NCI-H748 (cell line): ENCODE measurements at regions not wholly inside any gene's neighbourhood (a gene's known extent, or its start where the extent isn't known, plus 50 kb on each side); places are given as distances from the start of the nearest gene placed in this dataset.
"Not testable (repeated sequence)": the region's sequence is repeated elsewhere in the genome, so short reads cannot be mapped to it uniquely, and the experiment has no call there.

Experiments
- DNase-seq: peaks from one replicate; lab custom pipeline; 2025; ENCODE audit not compliant: unreplicated experiment; lab: John Stamatoyannopoulos, UW

DNA sequence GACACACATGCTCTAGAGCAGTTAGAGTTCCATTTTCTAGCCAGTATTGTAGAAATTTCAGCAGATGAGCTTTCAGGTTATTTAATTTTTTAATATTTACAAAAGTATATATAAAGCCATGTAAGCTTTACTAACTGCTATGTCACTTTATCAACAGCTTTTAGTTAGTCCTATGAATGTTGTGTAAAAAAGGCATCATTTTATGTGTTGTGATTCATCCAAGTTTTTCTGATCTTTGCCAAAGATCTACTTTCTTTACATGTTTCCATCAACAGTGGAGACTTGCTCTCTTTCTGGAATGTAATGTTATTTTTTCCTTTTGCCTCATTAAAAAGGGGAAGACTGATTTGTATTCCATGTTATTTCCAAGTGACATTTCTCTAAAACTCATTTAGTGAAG lies 125.2 kb upstream of the TFPI start:
- no peak for DNase-seq

DNA sequence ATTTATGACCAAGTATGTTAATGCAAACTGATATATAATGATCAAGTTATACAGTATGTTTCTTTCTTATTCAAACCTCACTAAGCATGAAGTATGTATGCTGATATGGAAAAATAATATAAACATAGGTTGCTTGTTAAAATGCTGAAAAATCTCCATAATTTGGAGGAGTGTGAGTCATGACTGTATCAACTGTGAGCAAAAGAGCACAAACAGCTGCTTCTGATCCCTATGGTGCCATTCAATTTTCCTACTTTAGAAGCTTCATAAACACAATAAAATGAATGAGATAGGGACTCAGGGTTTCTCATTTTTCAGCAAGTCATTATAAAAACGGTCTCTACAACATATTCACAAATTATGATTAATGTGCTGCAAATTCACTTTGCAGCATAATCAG lies 129.9 kb upstream of the TFPI start:
- DNase-seq, result no peak

DNA sequence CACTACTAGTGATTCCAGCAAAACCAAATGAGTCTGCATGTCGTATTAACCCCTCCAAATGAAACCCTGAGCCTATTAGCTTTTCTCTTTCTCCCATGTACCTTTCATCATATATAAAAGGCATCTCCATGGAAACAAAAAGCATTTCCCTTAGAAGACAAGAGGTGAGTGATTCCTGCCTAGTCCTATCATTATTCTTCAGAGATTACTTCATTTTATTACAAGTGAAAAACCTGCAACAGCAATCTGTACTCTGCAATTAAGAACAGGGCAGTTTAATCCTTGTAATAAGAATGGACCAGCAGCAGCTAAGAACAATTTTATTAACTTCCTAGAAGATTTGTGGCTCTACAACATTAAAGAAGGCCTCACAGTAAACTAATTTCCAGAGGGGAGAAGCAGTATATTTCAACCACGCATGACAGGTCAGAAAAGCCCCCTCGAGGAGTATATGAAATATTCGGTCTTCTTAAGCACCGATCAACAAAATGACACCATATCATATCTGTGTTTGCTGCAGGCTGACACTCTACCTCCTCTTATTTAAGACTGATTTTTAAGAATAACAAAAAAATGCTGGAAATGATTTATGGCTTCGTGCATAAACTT lies 132.3 kb upstream of the TFPI start:
- DNase-seq, result peak; percentile 77

DNA sequence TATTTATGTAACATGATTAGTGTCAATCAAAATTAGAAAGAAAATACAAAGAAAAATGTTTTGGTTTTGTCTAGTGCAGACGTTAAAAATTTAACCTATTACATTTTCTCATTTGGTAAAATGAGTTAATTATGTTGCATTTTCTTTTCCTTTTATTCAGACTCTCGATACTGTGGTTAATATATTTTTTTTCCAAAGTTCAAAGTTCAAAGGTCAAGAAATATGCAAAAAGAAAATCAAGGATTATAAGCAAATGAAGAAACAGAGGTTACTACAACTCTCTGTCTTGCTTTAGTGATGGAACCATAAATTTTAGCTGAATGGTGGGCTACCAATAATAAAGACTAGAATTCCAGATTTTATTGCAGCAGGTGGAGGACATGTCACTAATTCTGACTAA lies 133.3 kb upstream of the TFPI start:
- no peak for DNase-seq

DNA sequence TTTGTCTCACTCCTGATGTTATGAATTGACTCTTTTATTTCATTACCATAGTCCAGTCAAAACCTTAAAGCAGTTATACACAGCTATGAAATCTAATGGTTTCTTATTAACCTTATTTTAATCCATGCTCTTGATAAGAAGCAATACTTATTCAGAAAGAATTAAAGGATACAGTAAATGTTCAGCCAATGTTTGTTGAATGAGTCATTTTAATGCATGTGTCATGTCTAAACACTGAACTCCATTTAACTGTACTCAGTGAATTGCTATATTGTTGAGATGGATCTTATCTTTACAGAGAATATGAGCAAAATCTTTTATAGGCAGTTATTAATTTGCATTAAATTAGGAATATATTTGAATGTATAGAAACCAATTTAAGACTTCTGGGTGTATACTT lies 135.1 kb upstream of the TFPI start:
- peak; percentile 31 for DNase-seq

DNA sequence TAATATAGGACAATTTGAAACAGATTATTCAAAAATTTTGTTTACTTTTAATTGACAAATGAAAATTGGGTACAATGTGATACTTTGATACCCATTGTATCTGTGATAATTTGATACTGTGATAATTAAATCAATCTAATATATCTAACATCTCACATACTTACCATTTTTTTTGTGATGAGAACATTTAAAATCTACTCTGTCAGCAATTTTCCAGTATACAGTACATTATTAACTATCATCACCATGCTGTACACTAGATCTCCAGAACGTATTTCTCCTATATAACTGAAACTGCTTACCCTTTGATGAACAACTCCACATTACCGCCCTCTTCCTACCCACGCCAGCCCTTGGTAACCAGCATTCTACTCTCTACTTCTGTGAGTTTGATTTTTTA lies 139.7 kb upstream of the TFPI start:
- DNase-seq, result no peak

DNA sequence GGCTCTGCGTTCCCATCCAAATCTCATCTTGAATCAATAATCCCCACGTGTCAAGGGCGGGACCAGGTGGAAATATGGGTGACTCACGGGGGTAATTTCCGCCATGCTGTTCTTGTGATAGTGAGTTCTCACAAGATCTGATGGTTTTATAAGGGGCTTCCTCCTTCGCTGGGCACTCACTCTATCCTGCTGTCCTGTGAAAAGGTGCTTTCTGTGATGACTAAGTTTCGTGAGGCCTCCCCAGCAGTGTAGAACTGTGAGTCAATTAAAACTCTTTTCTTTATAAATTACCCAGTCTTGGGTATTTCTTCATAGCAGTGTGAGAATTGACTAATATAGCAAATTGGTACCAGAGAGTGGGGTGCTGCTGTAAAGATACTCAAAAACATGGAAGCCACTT lies 142.4 kb upstream of the TFPI start:
- not testable (repeated sequence) for DNase-seq

DNA sequence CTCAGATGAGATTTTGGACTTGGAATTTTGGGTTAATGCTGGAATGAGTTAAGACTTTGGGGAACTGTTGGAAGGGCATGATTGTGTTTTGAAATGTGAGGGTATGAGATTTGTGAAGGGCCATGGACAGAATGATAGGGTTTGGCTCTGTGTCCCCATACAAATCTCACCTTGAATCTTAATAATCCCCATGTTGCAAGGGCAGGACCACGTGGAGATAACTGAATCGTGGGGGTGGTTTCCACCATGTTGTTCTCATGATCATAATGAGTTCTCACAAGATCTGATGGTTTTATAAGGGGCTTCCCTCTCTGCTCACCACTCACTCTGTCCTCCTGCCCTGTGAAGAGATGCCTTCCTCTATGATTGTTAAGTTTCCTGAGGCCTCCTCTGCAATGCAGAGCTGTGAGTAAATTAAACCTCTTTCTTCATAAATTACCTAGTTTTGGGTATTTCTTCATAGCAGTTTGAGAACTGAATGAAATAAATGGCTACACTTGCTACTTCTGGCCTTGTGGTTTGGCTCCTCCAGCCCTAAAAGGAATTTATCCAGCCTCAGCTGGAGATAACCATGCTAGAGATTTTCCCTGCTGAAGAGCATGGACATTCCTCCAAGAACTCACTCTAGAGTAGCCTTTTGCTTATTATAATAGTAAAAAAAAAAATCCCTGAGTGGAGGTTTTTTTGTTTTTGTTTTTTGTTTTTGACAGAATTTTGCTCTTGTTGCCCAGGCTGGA lies 144.3 kb upstream of the TFPI start:
- no peak for DNase-seq

DNA sequence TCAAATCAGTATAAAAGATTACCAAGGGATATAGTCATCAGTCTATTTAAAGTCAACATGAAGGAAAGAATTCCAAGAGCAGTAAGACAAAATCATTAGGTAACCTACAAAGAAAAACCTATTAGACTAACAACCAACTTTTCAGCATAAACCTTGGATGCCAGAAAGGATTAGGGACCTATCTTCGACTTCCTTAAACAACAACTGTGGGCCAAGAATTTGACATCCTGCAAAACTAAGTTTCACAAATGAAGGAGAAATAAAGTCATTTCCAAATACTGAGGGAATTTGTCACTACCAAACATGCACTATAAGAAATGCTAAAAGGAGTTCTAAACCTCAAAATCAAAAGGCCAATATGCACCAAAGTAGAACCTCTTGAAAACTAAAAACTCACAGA lies 147.9 kb upstream of the TFPI start:
- DNase-seq, result no peak

DNA sequence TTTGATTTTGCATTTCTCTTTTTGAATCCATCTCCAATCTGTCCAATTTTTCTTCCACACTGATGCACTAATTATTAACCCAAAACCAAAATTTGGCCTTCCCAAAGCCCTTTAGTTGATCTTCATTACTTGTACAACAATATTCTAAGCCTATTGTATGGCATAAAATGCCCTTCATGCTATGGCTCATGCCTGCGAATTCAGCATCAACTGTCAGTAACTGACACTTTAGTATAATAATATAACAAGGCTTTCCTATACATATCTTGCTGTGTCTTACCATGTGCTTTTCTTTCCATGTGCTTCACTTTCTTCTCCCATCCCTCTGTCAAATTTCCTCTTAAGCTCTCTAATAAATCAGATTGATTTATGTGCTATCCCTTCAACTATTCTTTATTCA lies 154.0 kb upstream of the TFPI start:
- DNase-seq, result no peak

DNA sequence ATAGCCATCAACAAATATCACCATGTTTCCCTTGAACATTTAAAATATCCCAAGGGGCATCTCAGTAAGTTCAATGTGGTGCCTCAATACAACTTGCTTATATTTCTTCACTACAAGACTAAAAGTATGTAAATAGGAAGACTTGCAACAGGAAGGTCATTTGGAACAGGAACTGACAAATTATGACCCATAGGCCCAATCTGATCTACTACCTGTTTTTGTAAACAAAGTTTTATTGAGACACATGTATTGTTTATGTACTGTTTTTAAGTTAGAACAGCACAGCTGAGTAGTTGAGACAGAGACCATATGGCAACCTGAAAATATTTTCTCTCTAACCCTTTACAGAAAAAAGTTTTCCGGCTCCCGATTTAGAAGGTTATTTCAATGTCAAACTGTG lies 154.8 kb upstream of the TFPI start:
- DNase-seq, result no peak

DNA sequence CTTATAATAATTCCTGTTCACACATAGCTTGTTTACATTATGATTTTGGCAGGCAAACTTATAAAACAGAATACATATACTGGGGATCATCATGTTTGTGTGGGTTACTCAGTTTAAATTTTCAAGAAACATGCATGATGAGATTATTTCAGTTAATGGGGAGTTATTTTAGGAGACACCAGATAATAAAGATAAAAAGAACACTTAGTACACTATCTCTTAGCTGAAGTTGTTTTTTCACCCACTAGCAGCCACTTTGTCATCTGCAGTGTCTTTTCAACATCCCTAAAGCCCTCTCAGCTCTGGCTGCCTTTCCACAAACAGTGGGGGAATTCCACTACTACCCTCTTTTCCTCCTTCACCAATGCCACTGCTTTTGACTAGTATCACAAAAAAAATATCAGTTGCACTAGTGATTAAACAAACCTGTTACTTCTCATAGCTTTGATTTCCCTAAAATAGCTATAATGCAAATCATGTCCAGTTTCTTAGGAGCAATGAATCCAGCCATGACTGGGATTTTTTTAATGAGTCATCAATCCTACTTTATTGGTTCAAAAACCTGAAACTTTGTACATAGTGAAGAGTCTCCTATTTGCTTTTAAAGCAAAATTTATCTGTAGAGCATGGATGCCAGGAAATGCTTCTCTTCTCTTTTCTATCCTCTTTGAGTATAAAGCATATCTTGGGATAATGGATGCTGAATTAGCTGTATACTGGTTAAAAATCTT lies 156.7 kb upstream of the TFPI start:
- no peak for DNase-seq

DNA sequence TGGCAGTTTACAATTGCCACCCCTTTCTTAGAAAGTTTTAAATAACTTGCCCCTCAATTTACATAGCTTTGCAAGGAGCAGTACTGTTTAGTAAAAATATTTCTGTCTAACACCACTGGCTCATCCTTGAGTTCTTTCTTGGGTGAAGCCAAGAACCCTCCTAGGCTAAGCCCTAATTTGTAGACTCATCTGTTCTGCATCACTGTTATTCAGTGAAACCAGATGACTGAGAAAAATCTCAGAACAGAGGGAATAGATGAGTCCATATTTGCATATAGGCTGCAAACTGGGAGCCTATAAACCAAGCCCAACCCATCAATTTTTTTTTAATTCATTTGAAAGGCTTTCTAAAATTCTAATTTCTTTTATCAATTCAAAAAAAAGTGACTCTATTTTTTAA lies 161.4 kb upstream of the TFPI start:
- no peak for DNase-seq

DNA sequence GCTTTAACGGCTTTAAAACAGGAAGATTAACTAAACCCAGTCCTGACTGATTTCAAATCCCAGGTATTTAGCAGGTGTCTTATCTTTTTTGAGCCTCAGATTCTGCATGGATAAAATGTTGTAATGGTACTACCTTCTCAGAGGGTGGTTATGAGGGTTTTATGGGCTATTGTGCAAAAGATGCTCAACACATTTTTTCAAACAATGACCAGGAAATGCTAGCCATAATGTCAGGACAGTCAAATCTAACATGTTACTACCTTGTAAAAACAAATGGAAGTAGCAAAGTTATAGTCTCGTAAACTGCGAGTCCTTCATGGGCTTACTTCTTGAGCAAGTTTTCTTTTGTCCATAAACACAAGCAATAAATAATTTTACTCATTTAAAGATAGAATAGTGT lies 162.1 kb upstream of the TFPI start:
- peak; percentile 25 for DNase-seq

DNA sequence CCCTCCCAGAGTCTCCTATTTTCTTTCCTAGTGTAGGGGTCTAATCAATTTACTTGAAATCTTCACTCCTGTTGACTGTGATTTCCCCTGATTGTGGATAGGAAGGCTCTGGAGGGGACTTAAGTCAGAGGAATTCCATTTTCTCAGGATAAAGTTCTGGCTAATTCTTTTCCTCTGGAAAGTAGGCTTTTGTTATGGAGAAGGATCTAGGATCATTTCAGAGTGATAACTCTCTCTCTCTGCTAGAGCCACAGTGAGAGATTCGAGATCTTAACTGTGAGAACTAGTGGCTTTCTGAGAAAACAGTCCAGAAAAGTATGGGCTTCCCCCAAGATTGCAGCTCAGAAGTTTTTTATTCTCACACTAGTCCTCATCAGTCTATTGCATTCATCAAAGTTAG lies 163.9 kb upstream of the TFPI start:
- no peak for DNase-seq

DNA sequence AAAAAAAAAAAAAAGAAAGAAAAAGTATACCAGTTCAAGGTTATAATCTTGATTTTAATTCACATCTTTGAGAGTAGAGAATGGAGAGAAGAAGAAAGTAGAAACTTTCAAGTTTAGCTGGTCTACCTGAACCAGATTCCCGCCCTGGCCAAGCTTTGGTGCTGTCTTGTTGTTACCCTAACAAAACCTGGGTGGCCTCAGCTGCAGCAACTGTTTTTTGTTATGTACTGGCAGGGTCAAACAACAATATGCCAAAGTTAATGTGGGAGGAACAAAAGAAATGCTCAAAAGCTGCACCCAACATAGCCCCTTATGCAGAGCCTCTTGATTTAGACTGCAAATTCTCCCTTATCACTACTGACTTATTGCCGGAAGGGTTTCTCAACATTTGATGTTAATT lies 165.3 kb upstream of the TFPI start:
- DNase-seq, result no peak

DNA sequence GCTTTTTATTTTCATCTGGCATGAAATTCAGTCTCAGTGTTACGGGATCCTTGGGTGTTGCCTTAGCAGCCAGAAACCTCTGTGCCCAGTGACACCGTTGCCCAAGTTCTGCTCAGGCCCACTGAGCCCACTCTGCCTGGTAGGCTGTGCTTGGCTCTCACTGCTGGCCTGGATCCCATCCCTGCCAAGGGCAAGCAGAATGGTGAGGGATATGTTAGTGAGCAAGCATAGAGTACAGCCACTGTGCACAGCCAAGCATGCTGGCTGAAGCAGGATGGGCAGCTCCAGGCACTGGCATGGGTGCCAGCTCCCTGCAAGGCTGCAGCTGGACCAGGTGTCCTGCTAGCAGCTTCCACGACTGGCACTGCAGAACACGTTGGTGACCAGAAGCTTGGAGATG lies 194.7 kb upstream of the TFPI start:
- no peak for DNase-seq

DNA sequence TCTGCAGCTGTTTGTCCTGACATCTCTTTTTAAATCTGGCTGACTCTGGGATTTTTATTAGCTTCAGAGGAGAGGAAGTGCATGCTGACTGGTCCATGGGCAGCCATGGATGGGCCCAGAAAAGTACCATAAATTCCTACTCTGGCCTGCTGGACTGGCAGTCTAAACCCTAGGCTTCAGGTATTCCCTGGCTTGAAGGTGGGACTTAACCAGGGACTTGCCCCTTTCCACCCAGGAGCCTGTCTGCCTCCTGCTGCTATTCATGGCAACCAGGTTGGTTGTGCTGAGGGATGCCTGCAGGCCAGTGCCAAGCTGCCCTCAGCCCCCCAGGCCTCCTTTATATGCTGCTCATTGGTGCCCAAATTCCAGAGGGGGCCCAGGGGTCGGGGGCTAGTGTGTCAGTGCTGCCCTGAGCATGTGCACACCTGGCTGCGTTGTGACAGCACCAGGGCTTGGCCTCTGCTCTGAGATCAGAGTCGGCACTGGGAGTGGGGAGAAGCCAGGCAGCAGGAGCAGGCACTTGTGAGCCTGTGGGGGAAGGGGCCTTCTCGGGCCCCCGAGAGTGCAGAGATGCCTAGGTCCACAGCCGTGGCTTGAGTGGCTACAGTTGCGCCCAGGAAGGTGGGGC lies 195.7 kb upstream of the TFPI start:
- DNase-seq, result no peak

DNA sequence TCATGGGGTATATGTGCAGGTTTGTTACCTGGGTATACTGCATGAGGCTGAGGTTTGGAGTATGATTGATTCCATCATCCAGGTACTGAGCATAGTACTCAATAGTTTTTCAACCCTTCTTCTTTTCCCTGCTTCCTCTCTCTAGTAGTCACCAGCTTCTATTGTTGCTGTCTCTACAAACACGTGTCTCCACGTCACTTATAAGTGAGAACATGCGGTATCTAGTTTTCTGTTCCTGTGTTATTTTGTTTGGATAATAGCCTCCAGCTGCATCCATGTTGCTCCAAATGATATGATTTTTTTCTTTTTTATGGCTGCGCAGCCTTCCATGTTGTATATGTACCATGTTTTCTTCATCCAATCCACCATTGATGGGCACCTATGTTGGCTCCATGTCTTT lies 214.8 kb upstream of the TFPI start:
- DNase-seq, result no peak

DNA sequence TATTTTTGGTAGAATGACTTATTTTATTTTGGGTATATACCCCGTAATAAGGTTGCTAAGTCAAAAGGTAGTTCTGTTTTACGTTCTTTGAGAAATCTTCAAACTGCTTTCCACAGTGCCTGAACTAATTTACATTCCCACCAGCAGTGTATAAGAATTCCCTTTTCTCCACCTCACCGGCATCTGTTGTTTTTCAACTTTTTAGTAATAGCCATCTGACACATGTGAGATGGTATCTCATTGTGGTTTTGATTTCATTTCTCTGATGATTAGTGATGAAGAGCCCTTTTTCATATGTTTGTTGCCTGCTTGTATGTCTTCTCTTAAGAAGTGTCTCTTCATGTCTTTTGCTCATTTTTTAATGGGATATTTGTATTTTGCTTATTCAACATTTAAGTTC lies 215.2 kb upstream of the TFPI start:
- no peak for DNase-seq

DNA sequence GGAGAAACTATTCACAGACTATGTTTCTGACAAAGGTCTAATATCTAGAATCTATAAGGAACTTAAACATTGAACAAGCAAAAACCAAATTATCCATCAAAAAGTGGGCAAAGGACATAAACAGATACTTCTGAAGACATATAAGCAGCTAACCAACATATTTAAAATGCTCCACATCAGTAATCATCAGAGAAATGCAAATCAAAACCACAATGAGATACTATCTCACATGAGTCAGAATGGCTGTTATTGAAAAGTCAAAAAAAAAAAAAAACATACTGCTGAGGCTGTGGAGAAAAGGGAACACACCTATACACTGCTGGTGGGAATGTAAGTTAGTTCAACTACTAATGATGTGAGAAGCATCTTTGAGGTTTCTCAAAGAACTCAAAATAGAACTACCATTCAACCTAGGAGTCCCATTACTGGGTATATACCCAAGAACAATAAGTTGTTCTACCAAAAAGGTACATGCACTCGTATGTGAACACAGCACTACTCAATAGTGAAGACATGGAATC lies 220.4 kb upstream of the TFPI start:
- DNase-seq, result no peak

DNA sequence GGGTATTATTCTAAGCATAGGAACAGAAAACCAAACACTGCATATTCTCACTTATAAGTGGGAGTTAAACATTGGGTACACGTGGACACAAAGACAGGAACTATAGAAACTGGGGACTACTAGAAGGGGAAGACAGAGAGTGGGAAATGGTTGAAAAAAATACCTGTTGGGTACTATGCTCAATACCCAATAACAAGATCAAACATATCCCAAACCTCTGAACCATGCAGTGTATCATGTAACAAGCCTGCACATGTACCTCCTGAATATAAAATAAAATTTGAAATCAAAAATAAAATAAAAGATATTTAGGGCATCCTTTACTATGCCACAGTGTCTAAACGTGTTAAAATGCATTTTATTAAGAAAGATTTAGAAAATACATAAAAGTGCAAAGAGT lies 221.0 kb upstream of the TFPI start:
- no peak for DNase-seq
